Mucosa of gallbladder (tissue), 1 donor: ENCODE measurements at regions not wholly inside any gene's neighbourhood (a gene's known extent, or its start where the extent isn't known, plus 50 kb on each side); places are given as distances from the start of the nearest gene placed in this dataset.
"Not testable (repeated sequence)": the region's sequence is repeated elsewhere in the genome, so short reads cannot be mapped to it uniquely, and the experiment has no call there.

Source experiments
- DNase-seq: peaks from one replicate; pipeline ENCODE4 v3.0.0-alpha.2; 2020; ENCODE audit warnings: low spot score
- donor health status: DM: no; HTN: no; CAD: no.

DNA sequence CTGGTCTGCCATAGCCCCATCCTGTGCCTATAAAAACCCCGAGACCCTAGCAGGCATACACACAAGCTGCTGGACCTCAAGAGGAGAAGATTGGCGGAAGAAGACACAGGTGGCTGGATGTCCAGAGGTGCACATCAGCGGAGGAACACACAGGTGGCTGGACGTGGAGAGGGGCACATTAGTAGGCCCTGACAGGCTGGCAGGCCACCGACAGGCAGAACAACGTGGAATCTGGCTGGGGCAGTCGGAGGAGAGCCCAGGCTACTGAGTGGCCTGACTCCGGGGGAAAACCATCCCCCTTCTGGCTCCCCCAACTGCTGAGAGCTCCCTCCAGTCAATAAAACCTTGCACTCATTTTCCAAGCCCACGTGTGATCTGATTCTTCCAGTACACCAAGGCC, 512.5 kb upstream of the AMOT start:
- no peak for DNase-seq

DNA sequence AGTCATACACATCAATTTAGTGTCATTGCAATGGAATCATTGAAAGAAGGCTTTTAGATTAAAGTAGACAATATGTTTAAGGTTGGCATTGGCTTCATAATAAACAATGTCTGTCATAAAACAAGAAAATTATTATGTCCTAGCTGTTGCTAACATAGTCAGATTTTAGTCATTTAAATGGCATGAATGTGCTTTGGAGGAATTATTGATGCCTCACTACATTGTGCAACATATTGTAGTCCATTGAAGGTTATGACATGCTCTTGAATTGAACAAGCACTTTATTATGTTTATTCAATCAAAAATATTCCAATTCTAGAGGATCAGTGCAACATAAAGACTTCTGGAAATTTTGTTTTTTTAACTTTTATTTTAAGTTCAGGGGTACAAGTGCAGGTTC, 489.8 kb upstream of the AMOT start:
- no peak for DNase-seq

DNA sequence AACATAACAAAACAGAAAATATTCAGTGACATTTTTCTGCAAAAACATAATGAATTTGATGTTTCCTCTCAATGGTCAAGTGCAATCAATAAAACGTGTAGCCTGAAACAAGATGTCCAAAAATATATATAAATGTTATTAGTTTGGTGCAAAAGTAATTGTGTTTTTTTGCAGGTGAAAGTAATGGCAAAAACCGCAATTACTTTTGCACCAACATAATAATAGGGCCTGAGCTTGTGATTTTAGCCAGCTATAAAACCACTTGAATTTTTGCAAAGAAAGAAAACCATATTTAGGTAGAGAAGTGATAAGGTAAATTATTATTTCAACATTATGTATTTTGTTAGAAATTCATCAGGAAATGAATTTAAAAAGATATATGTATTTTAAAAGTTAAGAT, 475.3 kb upstream of the AMOT start:
- no peak for DNase-seq

DNA sequence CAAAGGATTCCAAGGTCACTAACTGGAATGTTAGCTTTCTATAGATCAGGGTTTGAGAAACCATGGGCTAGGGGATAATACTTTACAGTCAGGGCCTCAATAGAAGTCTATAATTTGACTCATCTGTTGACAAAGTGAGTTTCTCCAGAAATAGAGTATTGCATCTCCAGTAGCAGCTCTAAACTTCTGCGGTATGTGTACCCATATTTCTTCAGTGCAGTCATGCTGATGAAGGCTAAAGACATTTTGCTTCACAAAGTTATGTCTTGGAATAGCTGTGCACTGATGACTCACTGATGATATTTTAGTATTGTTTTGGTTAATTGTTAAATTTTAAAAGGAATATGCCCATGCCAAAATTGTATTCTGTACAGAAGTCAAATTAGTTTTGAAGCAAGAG, 464.9 kb upstream of the AMOT start:
- DNase-seq, result no peak

DNA sequence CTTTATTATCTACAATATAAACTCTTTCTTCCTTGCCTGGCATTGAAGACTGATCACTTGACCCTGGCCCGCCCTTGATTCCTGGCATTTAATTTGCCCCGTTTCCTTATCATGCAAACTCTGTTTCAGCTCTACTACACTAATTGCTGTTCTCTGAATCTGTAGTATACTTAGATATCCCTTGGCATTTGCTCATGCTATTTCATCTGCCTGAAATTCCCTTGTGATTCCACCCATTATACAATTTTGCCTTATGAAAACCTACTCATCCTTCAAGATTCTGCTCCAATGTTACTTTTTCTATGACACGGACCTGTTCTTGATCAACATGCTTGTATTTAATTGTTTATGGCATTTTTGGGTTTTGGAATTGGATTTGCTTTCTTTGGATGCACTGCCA, 459.9 kb upstream of the AMOT start:
- DNase-seq, result no peak

DNA sequence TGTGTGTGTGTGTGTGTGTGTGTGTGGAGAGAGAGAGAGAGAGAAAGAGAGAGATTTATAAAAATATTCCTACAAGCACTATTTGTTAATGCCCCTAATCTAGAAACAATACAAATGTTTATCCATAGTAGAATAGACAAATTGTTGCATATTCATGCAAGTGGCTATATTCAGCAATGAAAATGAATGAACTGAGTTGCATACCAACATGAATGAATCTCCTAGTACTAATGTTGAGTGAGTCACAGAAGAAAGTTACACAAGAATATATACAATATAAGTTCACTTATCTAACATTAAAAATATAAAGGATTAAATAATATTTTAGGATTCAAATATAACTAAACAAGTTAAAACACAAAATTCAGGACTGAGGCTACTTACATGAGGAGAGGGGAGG, 456.8 kb upstream of the AMOT start:
- DNase-seq, result no peak

DNA sequence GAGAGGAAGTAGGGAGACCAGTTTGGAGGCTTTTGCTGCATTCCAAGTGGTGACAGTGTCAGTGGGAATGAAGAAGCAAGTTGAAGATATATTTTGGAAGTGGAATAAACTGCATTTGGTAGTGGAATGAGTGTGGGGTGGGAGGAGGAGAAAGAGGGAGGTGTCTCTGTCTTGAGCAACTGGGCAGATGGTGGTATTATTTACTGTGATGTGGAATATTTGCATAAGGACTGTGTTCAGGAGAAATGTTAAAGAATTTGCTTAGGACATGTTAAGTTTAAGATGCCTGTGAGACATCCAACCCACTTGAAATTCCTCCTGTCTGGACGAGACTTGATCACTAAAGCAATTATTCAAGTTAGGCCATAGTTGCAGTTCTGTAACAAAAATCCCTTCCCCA, 448.9 kb upstream of the AMOT start:
- no peak for DNase-seq

DNA sequence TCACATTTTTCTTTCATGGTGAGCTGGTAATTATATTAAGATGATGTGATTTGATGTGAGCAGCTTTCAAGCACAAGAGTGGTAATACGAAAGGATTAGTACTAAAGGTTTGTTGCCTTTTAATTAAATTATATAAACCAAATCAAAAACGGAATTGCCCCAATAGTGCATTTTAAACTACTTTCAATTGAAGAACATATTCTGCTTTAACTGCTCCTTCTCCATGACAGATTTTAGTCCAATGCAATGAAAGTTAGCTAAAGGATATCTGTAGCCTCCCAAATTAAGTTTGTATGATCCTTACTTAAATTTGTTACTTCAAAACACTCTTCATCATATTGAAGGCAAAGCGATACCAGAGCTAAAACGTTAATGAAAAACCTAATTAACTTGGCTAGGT, 447.1 kb upstream of the AMOT start:
- no peak for DNase-seq

DNA sequence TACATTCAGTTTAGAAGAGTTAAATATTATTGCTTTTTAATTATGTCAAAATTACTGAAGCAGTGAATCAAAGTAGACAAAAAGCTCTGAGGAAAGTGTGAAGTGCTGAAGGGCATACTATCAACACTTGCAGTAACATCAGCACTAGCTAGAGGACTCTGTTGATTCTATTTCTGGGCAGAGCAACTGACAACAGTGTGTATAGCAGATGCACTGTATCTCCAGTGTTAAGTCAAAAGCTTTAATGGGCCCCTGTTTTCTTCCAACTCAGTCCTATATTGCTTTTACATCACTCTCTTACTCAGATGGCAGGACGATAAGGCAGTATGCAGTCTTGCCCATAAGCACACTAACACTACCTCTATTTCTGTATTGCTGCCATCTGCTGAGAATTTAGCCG, 435.2 kb upstream of the AMOT start:
- DNase-seq, result no peak

DNA sequence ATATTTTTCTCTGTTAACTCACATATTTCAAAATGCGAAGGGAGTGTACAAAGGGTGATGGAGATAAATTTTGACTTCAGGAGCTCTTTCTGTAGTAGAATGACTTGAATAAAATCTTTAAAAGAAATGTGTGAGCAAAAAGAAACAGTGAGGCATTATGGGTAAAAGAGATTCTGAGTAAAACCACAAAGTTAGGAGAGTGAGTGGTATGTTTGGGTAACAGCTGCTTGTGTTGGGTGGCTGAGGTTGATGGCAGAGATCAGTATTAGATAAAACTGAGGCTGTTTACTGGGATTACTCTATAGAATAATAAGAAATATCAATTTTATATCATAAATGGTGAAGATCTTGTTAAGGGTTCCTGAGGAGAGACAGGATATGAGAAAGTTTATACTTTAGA, 434.2 kb upstream of the AMOT start:
- DNase-seq, result no peak

DNA sequence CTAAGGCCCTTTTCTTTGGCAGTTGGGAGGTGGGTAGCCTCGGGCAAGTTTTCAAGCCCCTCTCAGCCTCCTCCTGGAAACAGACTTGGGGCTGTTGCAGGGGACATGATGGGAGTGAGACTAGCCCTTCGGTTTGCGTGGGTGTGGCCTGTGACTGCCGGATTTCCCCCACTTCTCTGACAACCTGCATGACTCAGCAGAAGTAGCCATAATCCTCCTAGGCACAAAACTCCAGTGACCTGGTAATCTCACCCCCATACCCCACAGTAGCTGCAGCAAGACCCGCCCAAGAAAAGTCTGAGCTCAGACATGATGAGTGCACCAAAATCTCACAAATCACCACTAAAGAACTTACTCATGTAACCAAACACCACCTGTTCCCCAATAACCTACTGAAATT, 433.7 kb upstream of the AMOT start:
- DNase-seq, result no peak

DNA sequence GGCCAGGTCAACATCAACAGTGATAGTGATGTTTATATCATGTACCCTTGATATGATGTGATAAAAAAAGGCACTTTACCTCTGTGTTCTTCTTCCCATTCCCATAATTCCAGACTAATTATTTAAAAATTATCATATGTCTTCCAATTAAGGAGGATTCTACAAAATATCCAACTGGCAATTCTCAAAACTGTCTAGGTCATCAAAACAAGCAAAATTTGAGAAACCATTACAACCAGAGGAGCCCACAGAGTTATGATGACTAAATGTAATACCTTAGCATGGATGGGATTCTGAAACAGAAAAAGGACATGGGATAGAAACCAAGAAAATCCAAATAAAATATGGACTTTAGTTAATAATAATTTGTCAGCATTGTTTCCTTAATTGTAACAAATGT, 428.6 kb upstream of the AMOT start:
- DNase-seq, result no peak

DNA sequence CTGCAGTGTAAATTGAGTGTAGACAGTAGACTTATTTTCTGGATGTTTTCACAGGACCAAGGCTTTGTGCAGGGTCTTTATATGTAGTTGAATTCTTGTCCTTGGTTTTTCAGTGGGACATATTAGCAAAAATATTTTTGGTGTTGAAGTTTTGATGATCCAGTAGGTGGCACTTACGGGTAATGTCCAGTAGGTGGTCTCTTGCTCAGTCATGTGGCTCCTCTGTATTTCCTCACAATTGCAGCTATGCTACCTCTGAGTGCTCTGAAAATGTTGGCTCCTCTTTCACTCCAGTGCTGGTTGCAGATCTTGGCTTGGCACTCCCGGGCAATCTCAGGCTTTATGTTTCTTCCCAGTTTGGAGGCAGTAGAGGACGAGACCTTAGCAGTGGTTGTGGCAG, 419.8 kb upstream of the AMOT start:
- no peak for DNase-seq

DNA sequence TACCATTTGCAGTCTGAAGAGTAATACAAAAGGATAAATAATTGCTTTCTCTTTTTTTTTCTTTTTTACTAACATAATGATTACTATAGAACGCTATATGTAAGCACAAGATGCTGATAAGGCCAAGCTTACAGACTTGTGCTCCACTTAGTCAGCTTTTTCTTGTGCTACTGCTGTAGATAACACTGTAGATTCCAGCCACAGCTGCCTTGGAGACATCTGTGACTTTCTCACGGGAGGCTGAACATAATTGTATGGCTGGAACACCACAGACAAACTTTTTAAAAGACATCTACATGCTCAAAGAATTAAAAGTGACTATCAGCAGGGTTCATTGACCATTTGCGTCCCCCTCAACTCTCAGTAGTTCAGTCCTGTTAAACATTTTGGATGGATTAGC, 381.7 kb upstream of the AMOT start:
- DNase-seq, result no peak

DNA sequence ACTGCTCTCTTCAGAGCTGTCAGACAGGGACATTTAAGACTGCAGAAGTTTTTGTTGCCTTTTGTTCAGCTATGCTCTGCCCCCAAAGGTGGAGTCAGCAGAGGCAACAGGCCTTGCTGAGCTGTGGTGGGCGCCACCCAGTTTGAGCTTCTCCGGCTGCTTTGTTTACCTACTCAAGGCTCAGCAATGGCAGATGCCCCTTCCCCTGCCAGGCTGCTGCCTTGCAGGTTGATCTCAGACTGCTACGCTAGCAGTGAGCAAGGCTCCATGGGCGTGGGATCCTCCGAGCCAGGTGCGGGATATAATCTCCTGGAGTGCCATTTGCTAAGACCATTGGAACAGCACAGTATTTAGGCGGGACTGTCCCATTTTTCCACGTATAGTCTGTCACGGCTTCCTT, 371.4 kb upstream of the AMOT start:
- DNase-seq, result no peak

DNA sequence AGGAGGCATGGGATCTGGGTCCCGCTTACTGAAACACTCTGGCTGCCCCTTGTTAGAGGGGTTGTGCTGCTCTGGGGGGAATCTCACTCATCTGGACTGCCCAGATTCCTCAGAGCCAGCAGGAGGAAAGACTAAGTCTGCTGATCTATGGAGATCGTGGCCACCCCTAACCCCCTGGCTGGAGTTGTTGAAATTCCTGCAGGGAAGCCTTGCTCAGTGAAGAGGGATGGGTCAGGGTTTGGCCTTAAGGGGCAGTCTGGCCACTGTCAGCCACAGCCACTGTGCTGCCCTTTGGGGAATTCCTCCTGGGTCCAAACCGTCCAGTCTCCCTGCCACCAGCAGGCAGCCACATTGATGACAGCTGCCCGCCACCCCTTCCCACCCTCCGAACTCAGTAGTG, 362.0 kb upstream of the AMOT start:
- no peak for DNase-seq

DNA sequence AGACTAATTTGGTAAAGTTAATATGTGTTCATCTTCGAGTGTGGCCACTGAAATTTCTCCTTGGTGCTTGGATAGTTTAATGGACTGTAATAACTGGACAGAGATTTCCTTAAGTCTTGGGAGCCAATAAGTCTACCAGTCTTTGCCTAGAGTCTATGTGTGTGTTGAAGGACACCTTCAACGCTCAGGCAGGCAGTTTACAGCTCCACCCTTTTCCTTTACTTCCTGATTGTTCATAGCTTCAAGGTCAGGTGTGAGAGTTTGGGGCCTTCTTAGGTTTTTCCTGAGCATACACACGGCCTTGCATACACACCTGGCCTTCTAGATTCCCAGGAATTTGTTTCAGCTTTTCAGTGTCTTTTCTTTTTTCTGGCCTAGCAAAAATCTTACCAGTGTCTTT, 355.3 kb upstream of the AMOT start:
- DNase-seq, result no peak

DNA sequence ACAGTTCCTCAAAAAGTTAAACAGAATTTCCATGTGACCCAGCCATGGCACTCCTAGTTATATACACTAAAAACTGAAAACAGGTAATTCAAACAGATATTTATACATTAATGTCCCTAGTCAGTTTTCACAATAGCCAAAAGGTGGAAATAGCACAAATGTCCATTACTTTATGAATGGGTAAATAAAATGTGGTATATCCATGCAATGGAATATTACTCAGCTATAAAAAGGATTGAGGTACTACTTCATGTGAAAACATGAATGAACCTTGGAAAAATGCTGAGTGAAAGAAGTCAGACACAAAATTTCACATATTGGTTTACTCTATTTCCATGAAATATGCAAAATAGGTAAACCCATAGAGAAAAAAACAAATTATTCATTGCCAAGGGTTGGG, 351.8 kb upstream of the AMOT start:
- no peak for DNase-seq

DNA sequence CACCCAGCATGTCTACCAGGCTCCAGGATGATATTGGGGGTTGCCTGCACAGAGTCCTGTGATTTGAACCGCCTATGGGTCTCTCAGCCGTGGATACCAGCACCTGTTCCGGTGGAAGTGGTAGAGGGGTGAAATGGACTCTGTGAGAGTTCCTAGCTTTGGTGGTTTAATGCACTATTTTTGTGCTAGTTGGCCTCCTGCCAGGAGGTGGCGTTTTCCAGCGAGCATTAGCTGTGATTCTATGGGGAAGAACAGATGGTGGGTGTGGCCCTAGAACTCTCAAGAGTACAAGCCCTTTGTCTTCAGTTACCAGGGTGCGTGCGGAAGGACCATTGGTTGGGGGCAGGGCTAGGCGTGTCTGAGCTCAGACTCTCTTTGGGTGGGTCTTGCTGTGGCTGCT, 316.9 kb upstream of the AMOT start:
- DNase-seq, result no peak

DNA sequence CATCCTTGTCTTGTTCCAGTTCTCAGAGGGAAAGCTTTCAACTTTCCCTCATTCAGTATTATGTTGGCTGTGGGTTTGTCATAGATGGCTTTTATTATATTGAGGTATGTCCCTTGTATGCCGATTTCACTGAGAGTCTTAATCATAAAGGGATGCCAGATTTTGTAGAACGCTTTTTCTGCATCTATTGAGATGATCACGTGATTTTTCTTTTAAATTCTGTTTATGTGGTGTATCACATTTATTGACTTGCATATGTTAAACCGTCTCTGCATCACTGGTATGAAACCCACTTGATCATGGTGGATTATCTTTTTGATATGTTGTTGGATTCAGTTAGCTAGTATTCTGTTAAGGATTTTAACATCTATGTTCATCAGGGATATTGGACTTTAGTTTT, 313.7 kb upstream of the AMOT start:
- not testable (repeated sequence) for DNase-seq

DNA sequence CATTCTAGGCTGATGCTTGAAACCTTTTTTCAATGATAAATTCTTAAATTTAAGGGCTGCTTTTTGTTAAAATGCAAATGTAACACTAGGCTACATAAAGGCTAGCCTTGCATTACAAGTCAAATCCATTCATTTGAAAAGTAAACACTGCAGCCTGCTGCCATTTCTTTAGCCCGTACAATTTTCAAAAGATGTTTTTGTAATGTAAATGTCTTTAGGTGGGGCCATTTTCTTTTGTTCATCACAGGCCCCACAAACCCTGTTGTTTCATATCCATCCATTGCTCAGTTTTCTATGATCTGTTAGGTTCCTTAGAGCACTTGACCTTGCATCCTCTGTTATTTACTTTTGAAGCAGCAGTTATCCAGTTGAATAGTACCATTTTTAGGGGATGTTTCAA, 296.2 kb upstream of the AMOT start:
- DNase-seq, result no peak

DNA sequence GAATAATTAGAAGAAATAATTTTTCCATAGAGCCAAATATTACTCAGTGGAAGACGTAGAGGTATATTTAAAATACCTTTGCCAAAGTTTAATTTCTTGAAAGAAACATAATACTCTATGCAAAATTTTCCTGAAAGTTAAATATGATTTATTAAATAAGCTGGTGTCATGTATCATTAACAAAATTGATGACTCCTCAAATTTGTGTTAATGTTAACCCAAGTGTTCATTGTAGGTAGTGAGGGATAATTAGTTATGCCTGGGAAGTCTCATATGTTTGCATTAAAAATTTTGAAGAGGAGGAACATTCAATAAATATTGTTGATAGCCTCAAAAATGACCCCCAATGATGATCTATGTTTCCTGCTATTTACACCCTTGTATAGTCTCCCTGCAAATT, 292.7 kb upstream of the AMOT start:
- DNase-seq, result no peak

DNA sequence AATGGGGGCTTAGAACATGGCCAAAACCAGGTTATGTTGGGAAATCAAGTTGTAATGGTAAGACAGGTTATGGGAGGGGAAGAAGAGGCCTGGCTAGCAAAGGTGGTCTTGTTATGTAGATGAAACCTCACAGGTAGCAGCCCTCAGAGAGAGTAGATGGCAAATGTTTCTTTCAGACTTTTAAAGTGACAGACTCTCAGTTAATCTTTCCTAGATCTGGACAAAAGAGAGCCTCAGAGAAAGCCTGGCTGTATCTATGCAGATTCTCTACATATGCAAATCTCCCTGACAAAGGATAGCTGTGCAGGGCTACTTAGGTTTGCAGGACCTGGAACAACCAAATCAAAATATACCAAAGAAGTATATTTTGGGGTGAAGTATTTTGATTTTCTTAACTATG, 284.1 kb upstream of the AMOT start:
- no peak for DNase-seq

DNA sequence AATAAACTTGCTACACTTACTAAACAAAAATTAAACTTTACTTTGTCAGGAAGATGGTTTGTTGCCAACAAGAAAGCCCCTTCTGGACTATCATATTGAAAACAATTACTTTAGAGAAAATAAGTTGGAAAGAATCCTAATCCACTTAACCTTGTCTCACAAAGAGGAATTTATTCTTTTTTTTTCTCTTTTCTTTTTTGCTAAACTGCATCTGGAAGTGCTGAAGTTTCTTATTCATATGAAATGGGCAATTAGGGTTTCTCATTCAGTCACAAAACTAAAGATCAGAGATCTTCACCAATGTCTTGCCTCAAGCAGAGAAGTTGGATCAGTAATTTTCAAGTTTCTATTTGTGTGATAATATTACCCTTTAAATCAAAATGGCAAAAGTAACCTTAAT, 234.9 kb upstream of the AMOT start:
- no peak for DNase-seq

DNA sequence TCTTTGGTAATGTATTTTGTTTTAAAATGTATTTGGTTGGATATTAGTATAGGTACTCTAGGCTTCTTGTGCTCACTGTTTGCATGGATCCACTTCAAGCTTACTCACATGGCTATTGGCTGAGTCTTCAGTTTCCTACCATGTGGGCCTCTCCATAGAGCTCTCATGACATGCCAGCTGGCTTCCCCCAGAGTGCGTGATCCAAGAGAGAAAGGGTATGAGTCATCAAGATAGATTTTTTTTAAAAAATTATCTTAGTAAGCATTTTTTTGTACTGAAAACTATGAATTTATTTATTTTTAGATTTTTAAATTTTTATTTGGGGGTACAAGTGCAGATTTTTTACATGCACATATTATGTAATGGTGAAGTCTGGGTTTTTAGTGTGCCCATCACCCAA, 219.1 kb upstream of the AMOT start:
- DNase-seq, result no peak
